PC-9 (cell line): ENCODE measurements at regions not wholly inside any gene's neighbourhood (a gene's known extent, or its start where the extent isn't known, plus 50 kb on each side); places are given as distances from the start of the nearest gene placed in this dataset.
"Not testable (repeated sequence)": the region's sequence is repeated elsewhere in the genome, so short reads cannot be mapped to it uniquely, and the experiment has no call there.

Experiments
- BruUV-seq: library from RNA; stranded (reverse); fragments of 400-500 nt; replicated peaks from 2 replicates; lab custom pipeline; 2021; lab: Mats Ljungman, UMichigan
- CTCF ChIA-PET: fragments of 300-600 bp; sonication (Branson Sonifier 250); formaldehyde crosslinking; loops from one replicate; lab custom pipeline; 2022; ENCODE audit warnings: antibody characterized with exemption; lab: Charles Lee
- POLR2A ChIA-PET: fragments of 300-600 bp; sonication (Branson Sonifier 250); formaldehyde crosslinking; loops from one replicate; lab custom pipeline; 2022; ENCODE audit warnings: antibody characterized with exemption; ENCODE audit not compliant: unreplicated experiment; lab: Charles Lee
- DNase-seq, 2 experiments: peaks; one replicate each; pipeline versions ENCODE4 v3.0.0 to v3.0.0-alpha.2; 2015 to 2022; ENCODE audit warnings: mixed read lengths in 1 of 2
- H2AFZ ChIP-seq: fragments of 200-600 bp; sonication (generic); 2 replicates; pipeline ENCODE4 v1.8.1; 2017; ENCODE audit warnings: antibody characterized with exemption
- H3F3A ChIP-seq: fragments of 200-600 bp; sonication (generic); 2 replicates; pipeline ENCODE4 v1.8.1; 2017; ENCODE audit warnings: antibody characterized with exemption, mild to moderate bottlenecking, low read depth; ENCODE audit not compliant: insufficient read depth
- H3K27ac ChIP-seq: fragments of 200-600 bp; sonication (generic); 2 replicates; pipeline ENCODE4 v1.6.1; 2016; ENCODE audit warnings: mixed run types
- H3K27me3 ChIP-seq: fragments of 200-600 bp; sonication (generic); 2 replicates; pipeline ENCODE4 v1.6.1; 2016; ENCODE audit warnings: low read depth, mixed run types; ENCODE audit not compliant: insufficient read depth
- H3K36me3 ChIP-seq: fragments of 200-600 bp; sonication (generic); 2 replicates; pipeline ENCODE4 v1.6.1; 2016; ENCODE audit warnings: low read depth, mixed run types
- H3K4me1 ChIP-seq: fragments of 200-600 bp; sonication (generic); replicated peaks from 2 replicates; pipeline ENCODE4 v1.6.1; 2016; ENCODE audit warnings: mixed run types; ENCODE audit not compliant: insufficient read depth
- H3K4me2 ChIP-seq: fragments of 200-600 bp; sonication (generic); 2 replicates; pipeline ENCODE4 v1.6.1; 2017; ENCODE audit warnings: mixed run types
- H3K4me3 ChIP-seq: fragments of 200-600 bp; sonication (generic); 2 replicates; pipeline ENCODE4 v1.6.1; 2016; ENCODE audit warnings: mixed run types
- H3K79me2 ChIP-seq: fragments of 200-600 bp; sonication (generic); 2 replicates; pipeline ENCODE4 v1.6.1; 2017; ENCODE audit warnings: low read depth, mixed run types
- H3K9me2 ChIP-seq: fragments of 200-600 bp; sonication (generic); 2 replicates; pipeline ENCODE4 v1.8.1; 2017; ENCODE audit warnings: mild to moderate bottlenecking; ENCODE audit not compliant: insufficient read depth
- H3K9me3 ChIP-seq: fragments of 200-600 bp; sonication (generic); 2 replicates; pipeline ENCODE4 v1.8.1; 2016; ENCODE audit warnings: low read depth; ENCODE audit not compliant: insufficient read depth
- H4K20me1 ChIP-seq: fragments of 200-600 bp; sonication (generic); 2 replicates; pipeline ENCODE4 v1.8.1; 2017; ENCODE audit not compliant: insufficient read depth
- EZH2 ChIP-seq: fragments of 200-600 bp; sonication (generic); IDR thresholded peaks from 2 replicates; pipeline ENCODE4 v1.8.0; 2017; ENCODE audit warnings: antibody characterized with exemption, low read depth
- intact Hi-C: fragments of 100-400 bp; cut with micrococcal nuclease; formaldehyde crosslinking; loops from one replicate; pipeline ENCODE4 v1.10.0; 2022; ENCODE audit not compliant: unreplicated experiment
- TF ChIP-seq, protein P1 (sequence below): fragments of 200-600 bp; sonication (generic); conservative IDR thresholded peaks from 2 replicates; pipeline ENCODE4 v1.6.1; 2017; ENCODE audit warnings: mixed run types, antibody characterized with exemption, mild to moderate bottlenecking, moderate library complexity

DNA sequence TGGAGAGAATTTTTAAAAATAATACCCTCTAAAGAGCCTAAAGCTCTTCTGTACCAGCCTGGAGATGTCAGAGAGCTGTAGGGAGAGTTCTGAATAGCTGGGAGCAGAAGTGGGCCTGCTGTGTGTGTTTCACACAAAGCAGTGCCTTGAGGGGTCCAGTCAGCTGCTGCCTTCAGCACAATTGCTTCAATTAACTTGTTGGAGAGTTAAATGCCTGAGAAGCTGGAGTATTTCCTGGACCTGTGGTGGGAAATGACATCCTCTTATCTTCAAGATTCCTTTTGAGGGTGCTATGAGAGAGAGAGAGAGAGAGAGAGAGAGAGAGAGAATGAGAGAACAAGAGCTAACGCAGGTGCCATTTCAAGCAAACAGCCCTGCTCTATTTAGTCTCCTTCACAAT, 96.2 kb upstream of the IL1RAPL2 start:
- H4K20me1 ChIP-seq, result no peaks in the 10 kb centered on the region
- H3K4me2 ChIP-seq, result no peak overlapping the region
- POLR2A ChIA-PET, result no interaction called here
- TF ChIP-seq EZH2, result no peak
- TF ChIP-seq, protein P1, sequence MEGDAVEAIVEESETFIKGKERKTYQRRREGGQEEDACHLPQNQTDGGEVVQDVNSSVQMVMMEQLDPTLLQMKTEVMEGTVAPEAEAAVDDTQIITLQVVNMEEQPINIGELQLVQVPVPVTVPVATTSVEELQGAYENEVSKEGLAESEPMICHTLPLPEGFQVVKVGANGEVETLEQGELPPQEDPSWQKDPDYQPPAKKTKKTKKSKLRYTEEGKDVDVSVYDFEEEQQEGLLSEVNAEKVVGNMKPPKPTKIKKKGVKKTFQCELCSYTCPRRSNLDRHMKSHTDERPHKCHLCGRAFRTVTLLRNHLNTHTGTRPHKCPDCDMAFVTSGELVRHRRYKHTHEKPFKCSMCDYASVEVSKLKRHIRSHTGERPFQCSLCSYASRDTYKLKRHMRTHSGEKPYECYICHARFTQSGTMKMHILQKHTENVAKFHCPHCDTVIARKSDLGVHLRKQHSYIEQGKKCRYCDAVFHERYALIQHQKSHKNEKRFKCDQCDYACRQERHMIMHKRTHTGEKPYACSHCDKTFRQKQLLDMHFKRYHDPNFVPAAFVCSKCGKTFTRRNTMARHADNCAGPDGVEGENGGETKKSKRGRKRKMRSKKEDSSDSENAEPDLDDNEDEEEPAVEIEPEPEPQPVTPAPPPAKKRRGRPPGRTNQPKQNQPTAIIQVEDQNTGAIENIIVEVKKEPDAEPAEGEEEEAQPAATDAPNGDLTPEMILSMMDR, result no peak
- no peaks in the 10 kb centered on the region for H3K9me3 ChIP-seq
- no peaks in the 10 kb centered on the region for H3K9me2 ChIP-seq
- H3K79me2 ChIP-seq, result no peaks in the 10 kb centered on the region
- H3K36me3 ChIP-seq, result no peaks in the 10 kb centered on the region
- H3K27ac ChIP-seq, result no peak overlapping the region
- BruUV-seq, result no TSS peak
- no peak for DNase-seq
- H3K27me3 ChIP-seq, result no peaks in the 10 kb centered on the region
- H3K4me3 ChIP-seq, result no peak overlapping the region
- intact Hi-C loops, result no loop called here
- no peaks in the 10 kb centered on the region for H3F3A ChIP-seq
- no peaks in the 10 kb centered on the region for H3K4me1 ChIP-seq
- CTCF ChIA-PET, result no interaction called here
- no peak overlapping the region for H2AFZ ChIP-seq

DNA sequence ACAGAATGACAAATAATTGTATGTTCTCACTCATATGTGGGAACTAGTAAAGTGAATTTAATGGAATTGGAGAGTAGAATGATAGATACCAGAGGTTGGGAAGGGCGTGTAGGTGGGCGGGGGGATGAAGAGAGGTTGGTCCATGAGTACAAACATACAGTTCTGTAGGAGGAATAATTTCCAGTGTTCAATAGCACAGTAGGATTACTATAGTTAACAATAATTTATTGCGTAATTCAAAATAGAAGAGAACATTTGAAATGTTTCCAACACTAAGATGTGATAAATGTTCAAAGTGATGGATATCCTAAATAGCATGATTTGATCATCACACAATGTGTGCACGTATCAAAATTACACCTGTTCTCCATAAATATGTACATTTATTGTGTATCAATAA, 106.2 kb upstream of the IL1RAPL2 start:
- CTCF ChIA-PET, result no interaction called here
- Histone ChIP-seq H3K9me2 (no peaks in the 10 kb centered on the region), H3K4me2 (no peak overlapping the region), H3K27ac (no peak overlapping the region), H3K79me2 (no peaks in the 10 kb centered on the region), H3K4me3 (no peak overlapping the region), H3K36me3 (no peaks in the 10 kb centered on the region), H4K20me1 (no peaks in the 10 kb centered on the region), H3K9me3 (no peaks in the 10 kb centered on the region), H3K27me3 (no peaks in the 10 kb centered on the region), H3F3A (no peaks in the 10 kb centered on the region), H3K4me1 (no peaks in the 10 kb centered on the region), H2AFZ (no peak overlapping the region)
- DNase-seq, result no peak
- TF ChIP-seq, protein P1, result no peak
- no peak for TF ChIP-seq EZH2
- intact Hi-C loops, result no loop called here
- POLR2A ChIA-PET, result no interaction called here
- no TSS peak for BruUV-seq

DNA sequence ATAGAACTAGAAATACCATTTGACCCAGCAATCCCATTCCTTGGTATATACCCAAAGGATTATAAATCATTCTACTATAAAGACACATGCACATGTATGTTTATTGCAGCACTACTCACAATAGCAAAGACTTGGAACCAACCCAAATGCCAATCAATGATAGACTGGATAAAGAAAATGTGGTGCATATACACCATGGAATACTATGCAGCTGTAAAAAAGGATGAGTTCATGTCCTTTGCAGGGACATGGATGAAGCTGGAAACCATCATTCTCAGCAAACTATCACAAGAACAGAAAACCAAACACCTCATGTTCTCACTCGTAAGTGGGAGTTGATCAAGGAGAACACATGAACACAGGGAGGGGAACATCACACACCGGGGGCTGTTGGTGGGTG, 108.9 kb upstream of the IL1RAPL2 start:
- H3K9me3 ChIP-seq, H3K27ac ChIP-seq, BruUV-seq, H4K20me1 ChIP-seq, H3K4me2 ChIP-seq, DNase-seq, H3K9me2 ChIP-seq, H3K79me2 ChIP-seq, H3K27me3 ChIP-seq, H3K36me3 ChIP-seq, H3K4me1 ChIP-seq, H3F3A ChIP-seq, intact Hi-C loops, H3K4me3 ChIP-seq, CTCF ChIA-PET, H2AFZ ChIP-seq, POLR2A ChIA-PET: not testable (repeated sequence)

DNA sequence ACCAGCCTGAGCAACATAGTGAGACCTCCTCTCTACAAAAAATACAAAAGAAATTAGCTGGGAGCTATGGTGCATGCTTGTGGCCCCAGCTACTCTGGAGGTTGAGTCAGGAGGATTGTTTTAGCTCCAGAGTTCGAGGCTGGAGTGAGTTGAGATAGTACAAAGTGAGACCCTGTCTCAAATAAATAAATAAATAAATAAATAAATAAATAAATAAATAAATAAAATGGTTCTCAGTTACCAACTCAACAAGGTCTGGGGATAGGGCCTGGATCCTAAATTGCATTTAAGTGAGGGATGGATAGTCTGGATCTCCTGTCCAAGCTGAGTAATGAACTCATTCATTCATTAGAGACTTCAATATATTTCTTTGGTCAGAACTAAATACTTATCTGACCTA, 115.7 kb upstream of the IL1RAPL2 start:
- Histone ChIP-seq H3K36me3 (no peaks in the 10 kb centered on the region), H3K27me3 (no peaks in the 10 kb centered on the region), H3F3A (no peaks in the 10 kb centered on the region), H3K4me3 (no peak overlapping the region), H3K4me1 (peaks cover 11% of the 10 kb centered on the region; the same call in 1 of the 2 replicates), H2AFZ (no peak overlapping the region), H4K20me1 (no peaks in the 10 kb centered on the region), H3K9me2 (no peaks in the 10 kb centered on the region), H3K4me2 (no peak overlapping the region), H3K79me2 (no peaks in the 10 kb centered on the region), H3K9me3 (no peaks in the 10 kb centered on the region), H3K27ac (no peak overlapping the region)
- TF ChIP-seq EZH2, result no peak
- TF ChIP-seq, protein P1, result no peak
- ChIA-PET CTCF (no interaction called here), POLR2A (no interaction called here)
- DNase-seq, result no peak
- BruUV-seq, result no TSS peak
- intact Hi-C loops, result no loop called here
